NCI-H1436 (cell line): ENCODE measurements at regions not wholly inside any gene's neighbourhood (a gene's known extent, or its start where the extent isn't known, plus 50 kb on each side); places are given as distances from the start of the nearest gene placed in this dataset.

Experiments
- DNase-seq: peaks from one replicate; lab custom pipeline; 2025; lab: John Stamatoyannopoulos, UW

DNA sequence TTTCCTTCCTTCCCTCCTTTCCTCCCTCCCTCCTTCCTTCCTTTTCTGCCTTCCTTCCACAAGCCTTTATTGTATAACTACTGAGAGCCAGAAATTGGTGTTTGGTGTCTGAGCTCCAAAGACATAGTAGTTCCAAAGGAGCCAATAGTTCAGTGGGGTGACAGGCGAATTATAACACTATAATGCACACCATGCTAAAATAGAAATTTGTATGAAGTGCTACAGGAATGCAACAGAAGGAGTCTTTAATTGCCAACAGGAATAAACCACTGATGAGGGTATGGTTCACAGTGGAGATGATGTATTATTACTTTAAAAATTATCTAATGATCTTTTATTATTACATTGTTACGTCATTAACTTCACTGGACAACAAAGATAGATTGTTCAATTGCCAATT is 158.8 kb upstream of the SP8 start:
- DNase-seq, result no peak

DNA sequence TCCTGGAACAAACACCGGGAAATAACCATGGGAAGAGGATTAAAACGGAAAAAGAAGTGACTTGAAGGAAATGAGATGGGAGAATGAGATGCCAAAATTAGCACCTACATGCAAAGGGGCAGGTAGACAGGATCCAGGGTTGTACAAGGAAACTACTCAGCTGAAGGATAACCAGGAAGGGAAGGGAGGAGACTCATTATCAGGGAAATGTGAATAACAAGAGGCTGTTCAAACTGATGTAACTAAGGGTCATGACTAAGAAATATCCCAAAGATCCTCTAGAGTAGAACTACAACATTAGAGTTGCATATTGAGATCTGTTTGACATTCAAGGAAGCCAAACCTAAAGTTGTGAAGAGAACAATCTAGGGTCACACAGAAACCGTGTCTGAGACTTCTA is 166.2 kb upstream of the SP8 start:
- DNase-seq, result no peak

DNA sequence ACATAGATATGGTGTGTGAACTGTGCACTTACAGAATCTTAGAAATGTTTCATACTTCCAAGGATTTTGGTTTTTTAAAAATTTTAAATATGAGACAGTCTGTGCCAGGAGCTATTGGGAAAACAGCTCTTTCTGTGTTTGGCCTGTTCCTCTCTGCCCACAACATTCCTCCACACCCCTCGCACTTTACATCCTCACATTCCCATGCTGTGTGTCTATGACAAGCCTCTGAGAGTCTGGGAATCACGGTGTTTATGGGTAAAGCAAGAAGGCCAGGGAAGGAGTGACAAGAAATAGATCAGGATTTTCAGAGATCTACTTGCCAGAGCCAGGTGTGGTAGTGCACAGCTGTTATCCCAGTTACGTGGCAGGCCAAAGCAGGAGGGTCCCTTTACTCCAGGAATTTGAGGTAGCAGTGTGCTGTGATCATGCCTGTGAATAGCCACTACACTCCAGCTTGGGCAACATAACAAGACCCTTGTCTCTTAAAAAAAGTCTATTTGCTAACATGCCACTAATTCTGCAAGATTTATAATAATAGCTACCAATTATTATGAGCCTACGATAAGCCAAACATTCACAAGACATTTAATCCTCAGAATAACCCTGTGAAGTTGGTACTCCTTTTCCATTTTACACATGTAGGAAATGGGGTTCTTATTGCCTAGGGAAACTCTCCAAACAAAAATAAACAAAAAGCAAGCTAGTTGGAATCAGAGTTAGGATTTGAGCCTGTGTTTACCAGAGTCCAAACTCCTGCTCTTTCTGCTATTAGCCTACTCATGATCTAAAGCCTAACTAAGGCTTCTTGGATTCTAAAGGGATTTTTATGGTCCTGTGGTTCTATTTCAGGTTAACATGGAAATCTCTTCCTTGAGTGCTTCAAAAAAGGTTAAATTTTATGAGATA is 168.3 kb upstream of the SP8 start:
- no peak for DNase-seq

DNA sequence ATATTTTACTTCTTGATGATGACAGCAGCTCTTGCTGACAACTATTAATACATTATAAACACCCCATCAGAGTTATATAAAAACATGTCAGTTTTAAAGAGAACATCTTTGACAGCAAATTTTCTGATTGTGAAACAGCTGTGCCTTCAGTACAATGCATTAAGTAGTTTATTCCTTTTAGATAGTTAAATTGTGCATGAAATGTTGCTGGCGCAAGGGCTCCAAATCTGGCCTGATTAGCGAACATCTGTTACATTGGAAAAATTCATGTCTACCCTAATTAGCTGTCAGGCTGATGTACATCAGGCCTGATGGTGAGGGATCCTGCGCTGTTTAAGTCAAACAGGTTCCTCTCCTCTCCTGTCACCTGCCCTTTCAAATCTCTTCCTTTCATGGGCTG is 171.9 kb upstream of the SP8 start:
- DNase-seq, result peak; percentile 30

DNA sequence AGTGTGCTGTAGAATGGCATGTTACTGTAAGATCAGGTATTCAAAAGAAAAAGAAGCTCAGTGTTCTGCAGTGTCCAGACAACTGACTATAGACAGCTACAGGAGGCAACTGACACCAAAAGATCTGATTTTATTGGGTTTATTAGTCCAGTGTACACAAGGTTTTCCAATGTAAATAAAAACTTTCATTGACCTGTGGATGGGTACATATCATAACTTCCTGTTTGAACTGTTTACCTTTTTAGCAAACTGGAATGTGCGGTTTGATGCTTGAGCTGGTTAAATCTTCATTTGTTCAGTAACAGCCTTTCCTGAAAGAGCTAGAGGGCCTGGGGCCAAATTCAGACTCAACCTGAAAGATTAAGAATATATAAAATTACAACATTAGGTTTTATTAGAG is 172.6 kb upstream of the SP8 start:
- DNase-seq, result no peak

DNA sequence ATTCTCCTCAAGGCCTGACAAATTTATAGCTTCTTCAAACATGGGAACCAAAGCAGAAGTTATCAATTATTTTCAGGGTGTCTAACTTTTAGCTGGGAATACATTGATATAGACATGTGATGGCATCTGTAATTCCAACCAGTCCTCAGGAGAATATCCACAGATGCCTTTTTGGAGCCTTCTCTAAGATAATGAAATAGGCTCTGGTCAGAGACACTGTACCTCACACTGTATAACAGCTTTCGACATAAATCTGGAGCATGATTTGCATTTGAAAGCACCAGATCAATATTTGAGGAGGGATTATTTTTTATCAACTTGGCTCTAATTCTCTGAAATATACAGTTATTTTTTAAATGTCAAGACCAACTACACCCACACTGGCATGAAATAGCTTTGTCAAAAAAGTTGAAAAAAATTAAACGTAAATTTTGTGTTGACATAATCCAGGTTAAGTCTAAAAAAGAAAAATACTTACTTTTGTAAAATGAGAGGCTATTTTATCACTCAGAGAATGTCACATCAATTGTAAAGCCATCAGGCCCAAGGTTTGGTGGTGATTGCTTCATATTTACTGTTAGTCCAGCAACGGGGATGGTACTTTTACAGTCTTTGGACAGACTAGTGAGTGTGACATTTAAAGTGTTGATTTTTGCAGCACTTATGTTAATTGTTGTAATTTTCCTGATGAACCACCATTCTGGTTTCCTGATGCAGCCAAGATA is 177.0 kb upstream of the SP8 start:
- no peak for DNase-seq

DNA sequence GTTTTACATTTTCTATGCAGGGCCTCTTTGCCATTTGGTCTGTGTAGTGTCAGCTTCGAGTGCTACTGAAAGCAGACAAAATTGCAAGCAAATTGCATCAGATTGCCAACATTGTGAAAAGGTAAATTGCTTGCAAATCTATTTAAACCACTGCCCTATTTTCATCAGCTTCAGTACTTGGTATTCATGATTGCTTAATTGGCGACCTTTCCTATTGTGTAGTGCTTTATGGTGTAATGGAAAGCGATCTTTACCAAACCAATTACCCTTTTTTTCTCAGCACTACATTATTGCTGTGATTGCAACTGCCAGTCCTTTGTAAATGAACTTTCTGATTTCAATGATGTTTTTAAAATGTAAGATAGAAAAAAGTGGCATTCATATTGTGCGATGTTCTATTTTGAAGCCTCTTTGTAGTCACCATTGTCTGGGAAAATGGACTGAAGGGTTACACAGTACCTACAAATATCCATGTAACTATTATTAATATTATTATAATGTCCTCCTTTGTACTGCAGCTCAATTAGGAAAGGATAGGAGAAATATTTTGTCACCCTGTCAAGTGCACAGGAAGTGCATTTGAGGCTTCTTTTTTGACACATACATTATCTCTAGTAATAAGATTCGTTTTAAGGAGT is 177.7 kb upstream of the SP8 start:
- DNase-seq, result peak; percentile 98

DNA sequence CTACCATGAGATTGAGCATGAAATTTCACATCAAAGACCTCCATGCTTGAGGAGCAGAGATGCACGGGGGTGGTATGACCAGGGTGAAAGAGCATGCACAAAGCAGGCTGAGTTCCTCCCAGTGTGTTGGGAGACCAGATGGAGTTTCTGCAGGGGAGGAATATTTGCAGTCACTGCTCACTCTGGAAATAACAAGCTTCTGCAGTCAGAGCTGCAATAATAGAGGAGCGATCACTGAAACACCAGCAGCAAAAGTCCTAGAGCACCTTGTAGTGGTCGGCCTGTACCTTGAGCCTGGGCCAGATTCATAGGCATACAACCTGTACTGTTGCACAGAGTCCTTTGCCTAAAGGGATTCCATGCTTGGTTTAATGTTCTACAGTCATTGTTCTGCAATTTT is 184.5 kb upstream of the SP8 start:
- no peak for DNase-seq

DNA sequence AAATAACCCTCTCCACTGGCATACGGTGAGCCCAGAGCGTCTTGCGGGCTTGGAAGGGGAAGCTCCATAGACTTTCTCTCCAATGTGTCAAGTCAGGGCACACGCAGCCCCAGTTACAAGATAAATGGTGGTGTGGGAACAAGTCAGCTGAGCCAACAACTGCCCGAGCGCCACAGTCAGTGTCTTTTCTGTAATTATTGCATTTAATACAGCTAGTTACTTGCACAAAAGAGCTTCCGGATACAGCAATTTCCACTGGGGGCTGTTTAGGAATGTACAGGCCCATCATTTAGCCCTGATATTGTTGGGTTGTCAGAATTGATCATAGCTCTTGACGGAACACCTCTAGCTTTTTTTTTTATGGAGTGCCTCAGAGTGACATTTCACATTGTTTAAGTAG is 193.5 kb upstream of the SP8 start:
- no peak for DNase-seq

DNA sequence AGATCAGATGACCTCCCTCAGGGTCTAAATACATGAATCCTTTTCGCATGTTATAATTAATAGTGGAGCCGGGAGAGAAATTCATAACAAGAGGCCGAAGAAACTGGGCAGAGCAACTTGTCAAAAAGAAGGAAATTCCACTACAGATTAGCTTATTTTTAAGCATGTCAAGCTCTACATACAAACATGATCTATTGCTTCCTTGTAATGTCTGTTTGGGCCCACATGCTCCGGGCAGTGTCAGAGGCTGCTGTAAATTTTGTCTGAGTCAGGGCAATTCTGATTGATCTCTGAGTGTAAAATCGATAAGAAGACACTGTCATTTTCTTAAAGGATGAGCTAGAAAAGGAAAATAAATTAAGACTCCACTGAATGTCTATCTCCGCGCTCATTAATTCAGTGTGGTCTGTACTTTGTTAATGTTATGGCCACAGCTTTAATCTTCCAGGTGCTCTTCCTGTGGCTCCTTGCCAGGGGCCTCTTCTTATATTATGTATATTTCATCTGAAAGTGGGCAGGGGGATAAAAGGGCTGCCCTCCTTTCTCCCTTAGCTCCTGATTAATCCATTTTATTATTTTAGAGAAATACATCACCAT is 194.1 kb upstream of the SP8 start:
- no peak for DNase-seq

DNA sequence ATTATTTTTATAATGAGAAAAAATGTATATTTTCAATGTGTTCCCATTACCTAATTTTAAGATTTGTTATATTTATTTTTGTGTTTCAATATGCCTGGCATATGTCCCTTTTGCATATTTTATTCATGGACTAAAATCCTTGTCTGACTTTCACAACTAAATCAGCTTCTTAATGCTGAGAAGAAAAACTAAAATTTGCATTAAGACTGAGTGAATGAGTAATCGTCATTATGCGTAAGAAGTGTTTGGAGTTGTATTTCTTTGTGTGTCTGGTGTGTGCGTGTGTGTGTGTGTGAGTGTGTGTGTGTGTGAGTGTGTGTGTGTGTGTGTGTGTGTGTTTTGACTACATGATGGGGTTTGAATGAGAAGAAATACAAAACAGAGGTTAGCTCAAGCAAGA is 201.7 kb upstream of the SP8 start:
- DNase-seq, result no peak

DNA sequence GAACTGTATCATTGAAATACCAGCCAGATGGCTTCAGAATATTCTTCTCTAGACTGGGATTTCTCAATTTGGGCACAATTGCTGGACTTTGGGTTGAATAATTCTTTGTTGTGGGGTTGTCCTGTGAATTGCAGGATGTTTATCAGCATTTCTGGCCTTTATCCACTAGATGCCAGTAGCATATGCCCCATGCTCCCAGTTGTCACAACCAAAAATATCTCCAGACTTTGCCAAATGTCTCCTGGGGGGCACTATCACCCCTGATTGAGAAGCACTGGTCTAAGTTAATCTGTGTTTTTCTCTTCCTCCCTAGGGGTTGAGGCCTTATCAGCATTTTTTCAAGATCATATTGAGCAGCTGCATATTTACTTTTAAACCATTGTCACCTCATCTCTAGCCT is 204.9 kb upstream of the SP8 start:
- no peak for DNase-seq

DNA sequence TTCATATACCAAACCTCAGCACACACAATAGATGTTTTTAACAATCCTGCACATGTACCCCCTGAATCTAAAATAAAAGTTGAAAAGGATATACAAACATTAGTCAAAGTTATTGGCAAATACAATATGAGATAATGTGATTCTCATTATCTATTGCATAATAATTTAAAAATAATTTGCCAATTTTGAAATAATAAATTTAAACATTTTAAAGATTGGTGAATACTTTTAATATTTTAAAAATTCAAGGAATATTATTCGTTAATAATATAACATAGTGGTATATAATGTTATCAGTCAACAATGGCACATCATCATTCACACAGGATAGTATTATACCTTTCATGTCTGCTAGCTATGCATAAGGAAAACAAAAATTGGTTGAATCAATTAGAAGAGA is 207.0 kb upstream of the SP8 start:
- DNase-seq, result no peak

DNA sequence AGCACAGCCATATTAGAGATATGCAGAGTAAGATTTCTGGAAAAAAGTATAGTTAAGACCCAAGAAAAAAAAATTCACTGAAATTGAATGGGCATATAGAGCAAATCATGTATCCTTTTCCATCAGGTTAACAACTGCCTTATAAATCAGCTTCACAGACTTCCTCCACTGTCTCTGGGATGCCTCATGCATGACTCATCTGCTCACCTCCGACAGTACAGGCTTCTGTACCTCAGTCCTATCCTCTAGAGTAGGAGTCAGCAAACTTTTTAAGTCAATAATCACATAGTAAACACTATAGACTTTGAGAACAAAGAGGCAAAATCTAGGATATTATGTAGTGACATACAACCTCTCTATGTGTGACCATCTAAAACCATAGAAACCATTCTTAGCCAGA is 211.6 kb upstream of the SP8 start:
- no peak for DNase-seq

DNA sequence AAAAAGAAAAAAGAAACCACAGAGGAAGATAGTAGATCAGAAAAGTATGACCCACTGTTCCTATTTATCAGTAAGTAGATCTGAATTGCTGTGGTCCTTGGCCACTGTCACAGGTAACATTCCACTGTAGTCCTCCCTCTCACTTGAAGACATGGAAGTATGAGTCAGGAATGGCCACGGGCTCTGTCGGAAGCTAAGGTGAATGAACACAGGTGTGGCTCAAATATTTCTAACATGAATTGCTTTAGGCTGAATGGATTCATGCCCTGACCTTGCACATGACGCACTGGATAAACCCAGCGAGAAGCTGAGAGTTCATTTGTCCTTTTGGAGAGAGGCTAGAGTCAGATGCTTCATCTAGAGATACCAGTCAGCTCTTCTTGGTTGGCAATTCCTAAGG is 224.5 kb upstream of the SP8 start:
- no peak for DNase-seq

DNA sequence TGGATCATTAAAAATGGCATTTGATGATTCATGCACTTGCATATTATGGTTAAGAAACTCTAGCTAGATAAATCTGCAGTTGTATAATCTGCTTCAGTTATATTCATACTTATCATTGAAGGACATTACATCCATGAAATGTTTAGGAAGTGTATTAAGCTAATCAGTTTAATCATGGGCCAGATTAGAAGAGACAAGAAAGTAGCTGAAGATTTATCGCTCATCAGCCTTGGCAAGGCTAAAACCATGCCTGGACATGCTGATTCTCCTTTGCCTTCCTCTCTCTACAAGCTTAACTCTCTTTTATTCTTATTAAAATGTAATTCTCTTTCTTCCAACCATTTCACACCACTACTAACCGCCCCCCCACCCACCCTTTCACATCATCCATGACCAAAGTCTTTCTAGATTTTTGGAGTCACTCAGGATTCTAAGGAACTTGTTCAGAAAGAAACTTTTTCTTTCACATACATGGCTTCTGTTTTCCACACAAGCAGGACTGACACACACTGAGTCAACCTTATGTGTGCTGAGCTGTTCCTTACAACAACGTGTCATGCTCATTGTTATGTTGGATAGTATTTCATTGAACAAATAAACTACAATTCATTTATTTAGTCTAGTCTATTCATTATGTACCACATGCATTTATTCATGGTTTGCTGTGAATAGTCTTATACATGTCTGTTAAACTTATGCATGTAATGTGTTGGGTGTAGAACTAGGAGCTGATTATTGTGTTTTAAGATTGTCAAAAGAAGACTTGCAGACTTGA is 227.3 kb upstream of the SP8 start:
- no peak for DNase-seq

DNA sequence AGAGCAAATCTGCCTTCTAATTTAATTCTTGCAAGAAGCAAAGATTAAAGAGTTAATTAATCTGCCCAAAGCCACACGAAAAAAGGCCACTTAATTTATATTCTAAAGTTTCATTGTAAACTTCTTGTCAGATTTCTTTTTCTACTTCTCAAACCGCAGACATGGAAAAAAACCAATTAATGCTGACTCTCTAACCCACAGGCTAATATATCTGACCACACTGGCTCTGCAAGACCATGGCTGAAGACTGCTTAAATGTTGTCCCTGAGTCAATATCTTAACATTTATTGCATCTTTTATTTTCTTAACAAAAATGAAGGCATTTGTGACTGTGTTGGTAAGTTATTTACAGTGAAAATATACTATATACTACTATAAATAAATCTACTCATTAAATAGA is 234.0 kb upstream of the SP8 start:
- DNase-seq, result no peak

DNA sequence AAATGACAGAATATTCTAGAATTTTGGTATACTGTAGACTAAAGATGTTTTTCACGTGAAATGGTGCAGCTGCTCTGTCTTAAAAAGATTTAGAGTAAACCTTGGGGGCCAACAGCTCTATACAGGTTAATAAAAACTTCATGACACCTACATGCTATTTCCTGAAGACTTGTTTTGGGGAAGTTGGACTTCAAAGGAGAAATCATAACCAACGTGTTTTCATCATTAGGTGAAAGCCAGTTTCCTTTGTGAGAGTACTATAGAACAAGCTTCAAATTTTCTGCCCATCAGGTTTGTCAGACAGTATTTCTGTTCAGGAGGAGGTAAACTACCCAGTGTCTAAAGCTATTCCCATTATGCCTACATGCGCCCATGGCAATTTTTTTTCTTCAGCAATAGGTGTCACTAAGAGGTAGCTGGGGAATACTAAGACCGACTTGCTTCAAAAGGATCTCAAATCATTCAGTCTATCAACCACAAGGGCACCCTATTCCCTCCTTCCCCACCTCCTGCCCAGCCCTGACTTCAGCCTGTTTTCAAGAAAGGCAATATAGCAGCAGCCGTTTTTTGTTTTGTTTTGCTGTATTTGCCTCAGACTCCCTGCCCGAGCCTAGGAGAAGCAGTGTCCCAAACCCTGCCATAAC is 237.3 kb upstream of the SP8 start:
- DNase-seq, result peak; percentile 26

DNA sequence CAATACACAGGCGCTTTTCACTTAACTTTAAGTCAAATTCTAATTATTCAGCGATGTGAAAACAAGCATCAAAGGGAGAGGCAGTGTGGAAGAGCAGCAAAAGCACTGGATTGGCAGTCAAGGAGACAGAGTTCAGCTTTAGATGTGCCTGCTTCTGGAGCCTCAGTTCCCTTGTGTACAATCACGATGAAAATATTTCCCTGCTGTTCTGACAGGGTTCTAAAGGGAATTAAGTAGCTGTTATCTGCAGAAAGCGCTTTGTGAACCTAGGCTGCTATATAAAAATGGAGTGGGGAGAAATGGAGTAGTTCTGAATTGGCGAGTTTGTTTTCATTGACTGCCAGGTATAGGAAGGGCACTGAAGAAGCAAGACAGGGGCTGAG is 237.8 kb upstream of the SP8 start:
- no peak for DNase-seq

DNA sequence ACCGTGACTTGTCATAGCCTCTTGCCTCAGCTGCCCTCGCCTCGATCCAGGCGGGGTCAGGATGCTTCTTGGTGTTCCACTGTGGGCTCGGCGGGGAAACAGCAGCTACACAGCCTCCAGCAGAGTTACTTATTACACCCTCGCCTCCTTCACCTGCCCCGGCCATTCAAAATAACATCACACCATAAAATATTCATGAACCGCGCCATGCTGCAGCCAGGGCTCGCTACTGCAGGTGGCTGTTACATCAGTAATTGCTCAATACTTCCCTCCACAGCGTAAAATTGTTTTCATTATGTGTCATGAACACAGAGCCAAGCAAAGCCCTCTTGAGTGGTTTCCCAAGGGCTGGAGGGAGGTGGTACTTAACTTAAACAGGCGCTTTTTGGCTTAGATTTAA is 241.5 kb upstream of the SP8 start:
- peak; percentile 87 for DNase-seq

DNA sequence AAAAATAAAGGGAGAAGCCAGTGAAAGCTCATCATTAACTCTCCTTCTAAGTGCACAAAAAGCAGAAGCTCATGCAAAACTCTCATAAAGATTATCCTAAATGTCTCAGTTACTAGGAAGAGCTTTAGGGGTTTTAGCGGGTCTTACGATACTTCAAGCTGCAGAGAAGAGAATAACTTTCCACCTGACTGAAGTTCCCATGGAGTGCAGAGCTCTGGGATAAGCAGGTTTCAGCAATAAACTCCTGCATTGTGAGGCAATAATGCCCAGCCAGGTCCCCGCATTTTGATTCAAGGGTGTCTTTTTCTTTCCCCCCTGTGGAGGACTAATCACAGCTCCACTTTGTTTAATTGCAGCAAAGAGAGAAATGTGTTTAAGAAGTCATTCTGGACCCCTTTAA is 241.9 kb upstream of the SP8 start:
- peak; percentile 33 for DNase-seq
